Fibroblast of lung (primary cell): ENCODE measurements at regions not wholly inside any gene's neighbourhood (a gene's known extent, or its start where the extent isn't known, plus 50 kb on each side); places are given as distances from the start of the nearest gene placed in this dataset.
"Not testable (repeated sequence)": the region's sequence is repeated elsewhere in the genome, so short reads cannot be mapped to it uniquely, and the experiment has no call there.

Experiments
- DNase-seq, 2 donors: peaks; one replicate each; pipeline versions ENCODE4 v3.0.0 to v3.0.0-alpha.2; 2010; ENCODE audit warnings: low read depth in 2 of 2
- H2AFZ ChIP-seq: 2 replicates; pipeline ENCODE4 v1.5.1; 2012; ENCODE audit warnings: low read length, control low read depth, inconsistent platforms
- H3K27ac ChIP-seq: 2 replicates; pipeline ENCODE4 v1.5.1; 2011; ENCODE audit warnings: low read length, control low read depth; ENCODE audit not compliant: insufficient read depth
- H3K27me3 ChIP-seq: 2 replicates; pipeline ENCODE4 v1.5.1; 2011; ENCODE audit warnings: mild to moderate bottlenecking, low read length; ENCODE audit not compliant: control insufficient read depth, insufficient read depth
- H3K36me3 ChIP-seq: 2 replicates; pipeline ENCODE4 v1.5.1; 2011; ENCODE audit warnings: low read length; ENCODE audit not compliant: control insufficient read depth, insufficient read depth
- H3K4me1 ChIP-seq: 2 replicates; pipeline ENCODE4 v1.5.1; 2011; ENCODE audit warnings: low read length; ENCODE audit not compliant: control insufficient read depth, insufficient read depth; ENCODE audit errors: extremely low read depth
- H3K4me2 ChIP-seq: 2 replicates; pipeline ENCODE4 v1.5.1; 2011; ENCODE audit warnings: low read length, control low read depth; ENCODE audit not compliant: insufficient read depth; ENCODE audit errors: extremely low read depth
- H3K4me3 ChIP-seq, 4 experiments: fragments of 200-600 bp in 1 of 4; sonication (generic) in 1 of 4; replicated peaks in 1 of 4; 2 replicates each; pipeline ENCODE4 v1.5.1; 2011 to 2016; ENCODE audit warnings: low read length in 4 of 4, low read depth in 3 of 4, mild to moderate bottlenecking in 3 of 4, control low read depth in 2 of 4, inconsistent platforms in 1 of 4, mixed read lengths in 1 of 4; ENCODE audit not compliant: insufficient read depth in 1 of 4; ENCODE audit errors: control extremely low read depth in 1 of 4
- H3K79me2 ChIP-seq: 2 replicates; pipeline ENCODE4 v1.5.1; 2012; ENCODE audit warnings: mild to moderate bottlenecking, low read length, inconsistent platforms; ENCODE audit not compliant: control insufficient read depth, insufficient read depth
- H3K9ac ChIP-seq: 2 replicates; pipeline ENCODE4 v1.5.1; 2011; ENCODE audit warnings: mild to moderate bottlenecking, low read length, control low read depth; ENCODE audit not compliant: insufficient read depth
- H3K9me3 ChIP-seq: 2 replicates; pipeline ENCODE4 v1.5.1; 2012; ENCODE audit warnings: low read depth, low read length; ENCODE audit not compliant: control insufficient read depth, insufficient read depth
- H4K20me1 ChIP-seq: 2 replicates; pipeline ENCODE4 v1.5.1; 2011; ENCODE audit warnings: low read length; ENCODE audit not compliant: control insufficient read depth, insufficient read depth; ENCODE audit errors: extremely low read depth
- EZH2 ChIP-seq: IDR thresholded peaks from 2 replicates; pipeline ENCODE4 v1.5.1; 2012; ENCODE audit warnings: low read length, control low read depth, mild to moderate bottlenecking; ENCODE audit errors: missing control alignments
- TF ChIP-seq, protein P1 (sequence below), 2 donors: IDR thresholded peaks in 1 of 2; conservative IDR thresholded peaks in 1 of 2; 1 replicate in 1 of 2; 2 replicates in 1 of 2; pipeline ENCODE4 v1.5.1; 2011 to 2012; ENCODE audit warnings: low read length in 2 of 2, control low read depth in 1 of 2, inconsistent platforms in 1 of 2, low read depth in 1 of 2, mild to moderate bottlenecking in 1 of 2

DNA sequence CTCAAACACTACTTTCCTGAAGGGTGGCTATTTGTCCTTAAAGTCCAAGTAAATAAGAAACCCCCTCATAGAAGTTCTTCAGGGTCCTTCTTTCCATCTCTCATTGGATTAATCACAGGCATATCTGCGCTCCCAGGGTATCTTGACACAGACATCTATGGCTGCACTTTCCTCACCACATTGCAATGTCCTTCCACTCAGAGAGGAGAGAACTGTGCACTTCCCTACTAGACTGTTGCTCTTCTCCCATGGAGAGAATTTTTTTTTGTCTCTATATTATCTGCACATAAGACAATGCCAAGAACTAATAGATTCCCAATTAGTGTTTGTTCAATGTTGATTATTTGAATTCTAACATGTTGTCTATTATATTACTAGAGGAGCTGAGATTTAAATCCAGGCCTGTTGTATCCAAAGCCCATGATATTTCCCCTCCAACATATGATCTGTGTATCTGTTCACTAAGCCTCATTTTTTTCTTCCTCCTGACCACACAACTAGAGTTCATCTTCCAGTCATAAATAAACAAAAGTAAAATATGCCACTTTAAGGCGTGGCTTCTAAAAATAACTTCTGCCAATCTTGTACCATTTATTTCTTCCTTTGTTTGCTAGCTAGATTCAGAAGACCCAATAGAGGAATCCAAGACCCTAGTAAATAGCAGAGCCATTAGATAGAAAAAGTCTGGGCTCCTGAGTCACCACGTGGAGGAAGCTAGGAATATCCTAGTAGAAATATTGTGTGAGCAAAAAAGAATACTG is 61.5 kb upstream of the FAM241A start:
- Histone ChIP-seq H3K79me2 (no peaks in the 10 kb centered on the region), H3K4me1 (peaks cover 4% of the 10 kb centered on the region), H3K27ac (no peak overlapping the region), H2AFZ (no peak overlapping the region), H3K9me3 (no peaks in the 10 kb centered on the region), H3K36me3 (no peaks in the 10 kb centered on the region), H3K27me3 (no peaks in the 10 kb centered on the region), H3K4me2 (no peak overlapping the region), H4K20me1 (no peaks in the 10 kb centered on the region), H3K9ac (no peak overlapping the region), H3K4me3 (no peak overlapping the region)
- TF ChIP-seq, protein P1, sequence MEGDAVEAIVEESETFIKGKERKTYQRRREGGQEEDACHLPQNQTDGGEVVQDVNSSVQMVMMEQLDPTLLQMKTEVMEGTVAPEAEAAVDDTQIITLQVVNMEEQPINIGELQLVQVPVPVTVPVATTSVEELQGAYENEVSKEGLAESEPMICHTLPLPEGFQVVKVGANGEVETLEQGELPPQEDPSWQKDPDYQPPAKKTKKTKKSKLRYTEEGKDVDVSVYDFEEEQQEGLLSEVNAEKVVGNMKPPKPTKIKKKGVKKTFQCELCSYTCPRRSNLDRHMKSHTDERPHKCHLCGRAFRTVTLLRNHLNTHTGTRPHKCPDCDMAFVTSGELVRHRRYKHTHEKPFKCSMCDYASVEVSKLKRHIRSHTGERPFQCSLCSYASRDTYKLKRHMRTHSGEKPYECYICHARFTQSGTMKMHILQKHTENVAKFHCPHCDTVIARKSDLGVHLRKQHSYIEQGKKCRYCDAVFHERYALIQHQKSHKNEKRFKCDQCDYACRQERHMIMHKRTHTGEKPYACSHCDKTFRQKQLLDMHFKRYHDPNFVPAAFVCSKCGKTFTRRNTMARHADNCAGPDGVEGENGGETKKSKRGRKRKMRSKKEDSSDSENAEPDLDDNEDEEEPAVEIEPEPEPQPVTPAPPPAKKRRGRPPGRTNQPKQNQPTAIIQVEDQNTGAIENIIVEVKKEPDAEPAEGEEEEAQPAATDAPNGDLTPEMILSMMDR (conservative IDR thresholded peaks at IDR 0.05 in 1 of 2, IDR thresholded peaks at IDR 0.05 in 1 of 2; ENCODE audit: low read depth in 1 of 2, low read length in 2 of 2): no peak
- no peak for TF ChIP-seq EZH2
- peak in 1 of 2 donors; percentile 30 for DNase-seq

DNA sequence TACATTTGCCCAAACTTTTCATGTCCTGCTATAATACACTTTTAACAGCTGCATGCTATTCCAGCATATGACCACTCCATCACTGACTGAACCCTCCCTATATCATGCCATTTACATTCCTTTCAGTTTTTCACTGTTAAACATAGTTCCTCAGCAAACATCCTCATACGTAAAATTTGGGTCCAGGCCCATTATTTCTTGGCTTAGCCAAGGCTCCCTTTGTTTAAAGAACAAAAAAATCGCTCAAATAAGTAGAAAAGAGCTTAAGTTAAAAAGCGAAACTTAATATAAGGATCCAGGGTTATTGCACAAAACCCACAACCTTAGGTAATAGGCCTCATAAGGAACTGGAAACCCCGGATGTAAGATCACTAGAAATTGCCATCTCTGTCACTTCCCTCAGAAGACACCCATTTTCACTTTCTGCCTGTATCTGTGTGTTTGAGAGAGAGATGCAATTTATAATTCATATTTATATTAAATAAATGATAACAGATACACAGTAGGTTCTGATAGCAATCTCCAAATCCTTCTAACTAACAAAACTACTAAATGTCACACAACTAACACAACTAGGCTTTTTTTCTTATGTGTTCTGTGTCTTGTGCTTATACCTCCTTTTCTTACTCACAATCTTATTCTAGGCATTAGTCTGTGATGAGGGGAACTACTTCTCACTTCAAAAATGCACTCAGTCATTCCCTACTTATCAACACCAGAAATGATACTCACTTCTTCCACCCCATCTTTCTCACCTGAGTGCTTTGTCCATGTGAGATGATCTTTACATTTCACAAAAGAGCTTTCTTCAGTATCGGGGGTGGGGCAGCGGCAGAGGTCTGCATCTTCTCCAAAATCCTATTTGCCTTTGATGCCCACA is 59.9 kb upstream of the FAM241A start:
- Histone ChIP-seq H3K9ac (no peak overlapping the region), H3K79me2 (no peaks in the 10 kb centered on the region), H3K36me3 (no peaks in the 10 kb centered on the region), H2AFZ (no peak overlapping the region), H3K27me3 (no peaks in the 10 kb centered on the region), H3K9me3 (no peaks in the 10 kb centered on the region), H3K4me3 (no peak overlapping the region), H3K4me1 (peaks cover 4% of the 10 kb centered on the region), H3K27ac (no peak overlapping the region), H4K20me1 (no peaks in the 10 kb centered on the region), H3K4me2 (no peak overlapping the region)
- TF ChIP-seq, protein P1 (conservative IDR thresholded peaks at IDR 0.05 in 1 of 2, IDR thresholded peaks at IDR 0.05 in 1 of 2; ENCODE audit: low read depth in 1 of 2, low read length in 2 of 2): no peak
- no peak for TF ChIP-seq EZH2
- no peak for DNase-seq

DNA sequence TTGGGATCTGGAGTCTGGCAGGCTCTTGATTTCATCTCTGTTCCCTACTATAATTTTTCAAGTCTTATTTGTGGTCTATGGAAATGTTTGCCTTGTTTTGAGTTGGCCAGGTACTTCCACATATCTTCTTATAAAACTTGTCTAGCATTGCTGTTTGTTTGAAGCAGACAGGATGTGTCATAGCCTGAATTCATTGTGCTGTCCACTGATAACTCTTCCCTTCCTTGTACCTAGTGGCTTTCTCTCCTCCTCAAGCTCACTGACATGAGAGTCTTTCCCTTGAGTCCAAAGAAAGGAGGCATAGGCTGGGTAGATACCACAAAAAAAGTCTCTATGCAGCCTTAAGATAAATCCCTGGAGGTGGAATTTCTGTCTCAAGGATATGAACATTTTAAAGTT is 59.2 kb upstream of the FAM241A start:
- H3K4me1 ChIP-seq: peaks cover 4% of the 10 kb centered on the region
- no peak overlapping the region for H3K9ac ChIP-seq
- H2AFZ ChIP-seq: no peak overlapping the region
- no peaks in the 10 kb centered on the region for H3K27me3 ChIP-seq
- H3K4me2 ChIP-seq: no peak overlapping the region
- no peak overlapping the region for H3K27ac ChIP-seq
- TF ChIP-seq, protein P1 (conservative IDR thresholded peaks at IDR 0.05 in 1 of 2, IDR thresholded peaks at IDR 0.05 in 1 of 2; ENCODE audit: low read depth in 1 of 2, low read length in 2 of 2): no peak
- TF ChIP-seq EZH2: no peak
- no peaks in the 10 kb centered on the region for H3K36me3 ChIP-seq
- no peaks in the 10 kb centered on the region for H3K9me3 ChIP-seq
- DNase-seq: no peak
- H3K4me3 ChIP-seq: no peak overlapping the region
- no peaks in the 10 kb centered on the region for H4K20me1 ChIP-seq
- no peaks in the 10 kb centered on the region for H3K79me2 ChIP-seq

DNA sequence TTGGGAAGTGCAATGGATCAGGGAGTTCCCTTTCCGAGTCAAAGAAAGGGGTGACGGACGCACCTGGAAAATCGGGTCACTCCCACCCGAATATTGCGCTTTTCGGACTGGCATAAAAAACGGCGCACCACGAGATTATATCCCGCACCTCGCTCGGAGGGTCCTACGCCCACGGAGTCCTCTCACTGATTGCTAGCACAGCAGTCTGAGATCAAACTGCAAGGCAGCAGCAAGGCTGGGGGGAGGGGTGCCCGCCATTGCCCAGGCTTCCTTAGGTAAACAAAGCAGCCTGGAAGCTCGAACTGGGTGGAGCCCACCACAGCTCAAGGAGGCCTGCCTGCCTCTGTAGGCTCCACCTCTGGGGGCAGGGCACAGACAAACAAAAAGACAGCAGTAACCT is 58.6 kb upstream of the FAM241A start:
- H3K4me3 ChIP-seq, H3K27ac ChIP-seq, H3K4me1 ChIP-seq, H2AFZ ChIP-seq, H3K9me3 ChIP-seq, H3K4me2 ChIP-seq, DNase-seq, H4K20me1 ChIP-seq, H3K79me2 ChIP-seq, H3K9ac ChIP-seq, H3K27me3 ChIP-seq, H3K36me3 ChIP-seq: not testable (repeated sequence)
